ENCODE measurements at regions not wholly inside any gene's neighbourhood (a gene's known extent, or its start where the extent isn't known, plus 50 kb on each side); places are given as distances from the start of the nearest gene placed in this dataset.
"Not testable (repeated sequence)": the region's sequence is repeated elsewhere in the genome, so short reads cannot be mapped to it uniquely, and the experiment has no call there.

DNA sequence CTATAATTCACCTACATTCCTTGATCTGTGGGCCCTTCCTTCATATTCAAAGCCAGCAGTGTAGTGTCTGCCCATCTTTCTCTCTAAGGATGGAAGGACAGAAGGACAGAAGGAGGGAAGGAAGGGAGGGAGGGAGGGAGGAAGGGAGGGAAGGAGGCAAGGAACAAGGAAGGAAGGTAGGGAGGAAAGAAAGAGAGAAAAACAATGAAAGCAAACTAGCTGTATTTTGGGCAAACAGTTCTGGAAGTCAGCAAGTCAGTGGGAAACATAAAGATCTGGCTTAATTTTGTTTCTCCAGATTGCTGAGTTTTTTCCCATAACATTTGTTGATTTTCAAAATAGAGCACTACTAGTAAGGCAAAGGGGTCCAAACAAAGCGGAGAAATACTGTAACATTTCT is 555.2 kb upstream of the EPHA5 start:
- no peak for DNase-seq

DNA sequence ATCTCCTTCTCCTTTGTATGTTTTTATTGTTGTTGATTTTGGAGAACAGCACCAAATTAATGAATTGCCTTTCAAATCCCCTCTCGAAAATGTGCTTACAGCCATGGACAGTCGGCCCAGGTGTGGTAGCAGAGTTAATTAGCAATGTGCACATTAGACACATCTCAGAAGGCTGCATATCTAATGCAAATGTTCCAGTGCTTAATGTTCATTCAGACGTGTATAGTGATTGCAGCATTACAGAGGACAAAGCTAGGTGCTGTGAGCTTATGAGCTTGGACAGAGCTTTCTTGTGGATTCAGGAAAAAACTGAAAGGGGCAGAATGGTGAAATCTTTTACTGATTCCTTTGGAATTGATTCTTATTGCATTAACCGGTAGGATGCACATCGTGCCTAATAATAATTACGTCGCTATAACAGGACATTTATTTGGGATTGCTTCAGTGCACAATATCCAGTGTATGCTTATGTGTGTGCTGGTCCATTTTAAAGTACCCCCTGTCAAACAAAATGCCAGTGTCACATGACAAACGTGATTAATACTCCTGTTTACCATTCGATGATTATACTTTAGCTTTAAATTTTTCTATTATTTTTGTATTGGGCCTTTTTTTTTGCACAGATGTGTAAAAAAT is 552.9 kb upstream of the EPHA5 start:
- no peak for DNase-seq

DNA sequence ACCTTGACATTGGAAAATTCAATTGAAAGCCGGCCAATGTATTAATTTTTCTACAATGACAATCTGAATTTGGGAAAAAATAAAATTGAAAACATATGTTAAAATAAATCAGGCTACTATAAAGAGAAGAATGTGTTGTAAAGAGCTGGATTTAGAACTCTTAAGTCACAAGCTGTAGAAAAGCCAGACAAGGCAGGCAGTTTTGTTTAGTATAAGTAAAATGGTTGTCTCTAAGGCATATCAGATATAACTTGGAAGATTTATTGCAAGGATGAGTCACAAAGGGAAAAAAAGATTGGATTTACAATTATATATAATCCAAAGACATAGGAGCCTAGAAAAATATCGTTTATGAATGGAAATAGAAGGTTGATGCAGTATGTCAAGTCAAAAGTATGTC is 549.1 kb upstream of the EPHA5 start:
- DNase-seq: no peak

DNA sequence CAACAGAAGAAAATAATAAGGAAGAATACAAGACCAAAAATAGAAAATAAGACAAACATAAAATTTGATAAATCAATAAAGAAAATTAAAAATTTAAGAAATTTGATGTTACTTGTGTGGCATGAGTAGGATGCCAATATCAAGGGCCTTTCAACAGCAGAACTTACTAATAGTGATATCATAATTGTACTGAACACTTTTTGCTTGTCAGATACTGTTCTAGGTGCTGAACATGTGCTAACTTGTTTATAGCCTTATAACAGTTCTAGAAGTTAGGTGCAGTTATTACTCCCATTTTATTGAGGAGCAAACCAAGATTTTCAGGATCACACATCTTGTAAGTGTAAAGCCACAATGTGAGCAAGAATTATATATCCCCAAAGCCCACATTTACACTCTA is 546.0 kb upstream of the EPHA5 start:
- DNase-seq: no peak

DNA sequence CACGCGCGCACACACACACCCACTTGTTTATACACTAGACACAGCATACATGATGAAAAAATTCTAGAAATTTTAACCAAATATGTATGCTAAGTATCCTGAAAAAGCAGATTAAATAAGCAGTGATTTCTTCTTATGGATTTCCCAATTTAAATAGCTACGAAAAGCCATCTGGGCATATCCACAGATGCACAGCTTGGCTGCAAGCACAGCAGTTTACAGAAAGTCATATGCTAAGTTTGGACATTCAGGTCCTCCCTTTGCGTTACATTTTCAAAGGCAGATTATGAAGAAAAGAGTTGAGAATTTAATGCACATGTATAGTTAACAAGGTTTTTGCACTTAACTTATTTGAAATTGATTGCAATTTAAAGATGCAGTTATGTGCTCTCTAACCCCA is 542.2 kb upstream of the EPHA5 start:
- no peak for DNase-seq

DNA sequence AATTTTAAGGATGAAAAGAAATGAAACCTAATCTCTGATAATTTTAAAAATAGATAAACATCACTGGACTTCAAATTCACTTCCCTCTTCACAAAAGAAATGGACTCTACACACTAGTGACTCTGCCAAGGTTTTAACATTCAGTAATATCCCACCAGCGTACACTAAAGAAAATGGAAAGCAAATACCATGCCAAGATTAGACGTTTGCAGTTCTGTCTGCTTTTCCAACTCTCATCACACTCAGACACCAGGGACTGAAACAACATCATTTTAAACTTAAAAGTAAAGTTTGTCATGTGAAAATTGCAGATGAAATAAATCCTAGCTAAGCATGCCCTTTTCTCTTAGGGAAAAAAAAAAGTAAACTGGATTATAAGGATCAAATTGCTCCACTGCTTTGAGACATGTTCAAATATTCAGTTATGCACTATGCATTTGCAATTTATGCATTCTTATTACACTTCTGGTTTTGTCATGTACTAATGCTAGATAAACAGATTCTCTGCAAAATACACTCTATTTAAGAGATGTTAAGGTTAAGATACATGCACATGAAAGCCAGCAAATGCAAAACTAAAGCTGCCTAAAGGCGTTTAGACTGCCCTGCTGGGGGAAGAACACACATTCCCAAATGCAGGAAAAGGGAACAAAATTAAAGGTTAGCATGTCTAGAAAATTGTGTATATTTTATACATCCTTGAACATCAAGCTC is 534.4 kb upstream of the EPHA5 start:
- no peak for DNase-seq

- DNase-seq: no peak
Observed at GRCh38 chr4:66202870-66203269, 532.6 kb upstream of the EPHA5 start.

DNA sequence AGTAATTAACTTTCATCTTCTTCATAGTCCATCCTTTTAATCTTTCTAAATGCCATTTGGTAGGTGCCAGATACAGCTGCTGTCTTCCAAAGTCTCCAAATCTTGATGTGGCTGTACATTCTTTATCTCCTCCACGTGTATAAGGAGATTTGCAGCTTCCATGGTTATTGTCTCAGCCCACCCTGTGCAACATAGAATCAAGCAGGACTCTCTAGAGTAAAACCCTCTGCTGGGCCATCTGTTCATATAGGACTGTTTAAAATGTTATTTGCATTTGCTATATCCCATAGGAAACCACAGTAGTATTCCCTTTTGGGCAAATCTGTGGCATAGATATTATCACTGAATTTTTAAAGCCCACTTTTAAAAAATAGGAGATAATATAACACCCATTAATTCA is 527.2 kb upstream of the EPHA5 start:
- no peak for DNase-seq

- no peak for DNase-seq
Observed at GRCh38 chr4:66193487-66193886, 523.2 kb upstream of the EPHA5 start.

DNA sequence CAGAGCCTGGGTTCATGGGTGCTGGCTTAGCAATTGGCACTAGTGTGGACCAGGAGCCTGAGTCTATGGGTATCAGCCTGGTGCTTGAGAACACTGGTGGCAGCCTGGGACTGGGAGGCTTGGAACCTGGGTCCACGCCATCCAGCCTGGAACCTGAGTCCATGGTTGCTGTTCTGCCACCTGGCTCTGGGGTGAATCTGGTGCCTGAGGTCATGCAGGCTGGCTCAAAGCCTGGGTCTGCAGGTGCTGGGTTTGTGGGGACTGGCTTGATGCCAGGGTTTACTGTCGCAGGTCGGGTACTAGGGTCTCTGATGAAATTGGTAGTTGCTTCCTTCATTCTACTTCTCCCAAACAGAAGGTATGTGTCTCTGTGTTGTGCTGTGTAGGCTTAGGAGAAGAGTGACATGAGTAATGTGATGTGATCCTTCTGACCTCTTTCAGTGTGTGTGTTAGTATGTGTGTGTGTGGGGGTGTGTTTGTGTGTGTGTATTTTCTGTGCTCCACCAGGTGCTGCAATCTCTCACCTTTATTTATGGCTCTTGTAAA is 517.0 kb upstream of the EPHA5 start:
- DNase-seq: peak; percentile 56

DNA sequence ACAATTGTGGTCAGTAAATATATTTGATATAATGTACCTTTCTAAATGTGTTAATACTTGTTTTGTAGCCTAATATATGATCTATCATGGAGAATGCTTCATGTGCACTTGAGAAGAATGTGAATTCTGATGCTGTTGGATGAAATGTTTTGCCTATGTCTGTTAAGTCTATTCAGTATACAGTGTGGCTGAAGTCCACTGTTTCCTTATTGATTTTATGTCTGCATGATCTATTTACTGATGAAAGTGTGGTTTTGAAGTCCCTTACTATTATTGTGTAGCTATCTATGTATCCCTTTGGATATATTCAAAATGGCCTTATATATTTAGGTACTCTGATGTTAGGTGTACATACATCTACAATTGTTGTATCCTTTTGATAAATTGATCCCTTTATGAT is 515.8 kb upstream of the EPHA5 start:
- DNase-seq: no peak

DNA sequence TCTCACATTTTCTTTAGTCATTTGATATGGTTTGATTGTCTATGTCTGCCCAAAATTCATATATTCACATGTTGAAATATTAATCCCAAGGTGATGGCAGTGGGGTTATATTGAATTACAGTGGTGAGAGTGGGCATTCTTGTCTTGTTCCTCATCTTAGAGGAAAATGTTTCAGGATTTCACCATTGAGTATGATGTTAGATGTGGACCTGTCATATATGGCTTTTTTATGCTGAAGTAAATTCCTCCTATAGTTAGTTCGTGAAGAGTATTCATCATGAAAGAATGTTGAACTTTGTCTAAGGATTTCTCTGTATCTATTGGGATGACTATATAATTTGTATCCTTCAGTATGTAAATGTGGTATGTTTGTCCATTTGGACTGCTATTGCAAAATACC is 512.3 kb upstream of the EPHA5 start:
- no peak for DNase-seq

DNA sequence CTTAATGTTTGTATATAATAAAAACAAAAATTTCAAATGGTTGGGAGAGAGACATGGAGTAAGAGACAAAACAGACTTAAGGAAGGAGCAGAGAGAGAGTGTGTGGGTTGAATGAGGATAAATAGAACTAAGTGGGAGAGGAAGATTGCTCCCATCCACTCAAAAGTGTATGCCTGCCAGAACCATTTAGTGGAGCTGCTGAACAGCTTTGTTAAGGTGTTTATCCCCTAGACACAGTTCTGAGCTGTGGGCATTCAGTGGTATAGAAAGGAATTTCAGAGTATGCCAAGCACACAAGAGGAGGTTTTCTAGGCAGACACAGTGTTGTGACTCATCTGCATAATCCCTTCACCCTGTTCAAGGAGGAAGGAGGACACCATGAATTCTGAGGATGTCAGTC is 508.6 kb upstream of the EPHA5 start:
- no peak for DNase-seq

- DNase-seq: no peak
Observed at GRCh38 chr4:66169341-66169740, 499.1 kb upstream of the EPHA5 start.

- DNase-seq: no peak
Observed at GRCh38 chr4:66164869-66165268, 494.6 kb upstream of the EPHA5 start.

GRCh38 chr4:66160606-66161005 is 490.3 kb upstream of the EPHA5 start:
- DNase-seq: no peak

DNA sequence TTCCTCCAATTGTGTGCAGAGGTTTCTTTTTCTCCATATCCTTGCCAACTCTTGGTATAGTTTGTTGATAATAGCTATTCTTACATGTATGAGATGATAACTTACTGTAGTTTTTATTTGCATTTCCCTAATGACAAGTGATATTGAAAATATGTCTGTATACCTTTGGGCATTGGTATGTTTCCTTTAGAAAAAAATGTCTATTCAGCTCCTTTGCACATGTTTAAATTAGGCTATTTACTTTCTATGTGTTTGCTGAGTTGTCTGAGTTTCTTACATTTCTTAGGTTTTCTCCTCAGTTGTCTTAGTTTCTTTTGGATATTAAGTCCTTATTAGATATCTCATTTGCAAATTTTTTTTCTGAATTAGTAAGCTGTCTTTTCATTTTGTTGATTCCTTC is 487.3 kb upstream of the EPHA5 start:
- no peak for DNase-seq

DNA sequence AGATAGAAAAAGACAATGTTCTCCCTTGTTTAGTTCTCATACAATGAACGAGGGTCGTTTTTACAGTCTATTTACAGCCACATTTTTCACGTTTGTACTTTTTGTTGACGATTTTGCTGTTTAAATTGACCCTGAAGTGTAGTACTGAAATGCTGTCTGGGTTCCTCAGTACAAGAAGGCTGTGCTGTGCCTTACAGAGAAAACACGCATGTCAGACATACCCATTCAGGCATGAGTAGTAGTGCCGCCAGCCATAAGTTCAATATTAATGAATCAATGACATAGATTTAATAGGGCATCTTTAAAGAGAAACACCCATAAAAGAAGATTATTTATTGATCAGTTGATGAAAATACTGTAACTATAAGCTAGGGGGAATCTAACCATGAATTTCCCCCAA is 459.8 kb upstream of the EPHA5 start:
- DNase-seq: no peak

DNA sequence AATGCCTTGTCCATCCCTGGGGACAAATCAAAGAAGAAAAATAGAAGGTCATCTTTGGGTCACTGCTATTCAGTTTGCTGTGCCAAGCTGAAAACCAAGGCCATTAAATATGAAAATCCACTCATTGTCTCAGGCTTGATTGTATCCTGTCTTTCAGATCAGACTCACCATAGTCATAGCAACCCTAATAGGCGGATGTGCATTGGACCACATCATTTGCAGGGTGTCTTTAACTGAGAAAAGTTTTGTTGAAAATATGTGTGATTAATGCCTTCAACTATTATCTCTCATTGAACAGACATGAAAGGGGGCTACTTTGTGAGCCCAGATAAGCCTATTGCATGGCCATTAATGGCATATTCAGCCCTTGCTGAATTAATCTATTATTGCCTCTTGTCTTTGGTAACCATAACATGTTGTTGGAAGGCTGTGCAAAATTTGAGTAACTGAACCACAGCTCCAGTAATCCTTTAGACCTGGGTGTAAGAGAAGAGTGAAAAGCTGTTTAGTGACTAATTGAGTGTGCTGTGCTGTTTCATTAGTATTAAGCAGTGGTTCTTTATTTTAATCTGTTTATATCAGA is 453.6 kb upstream of the EPHA5 start:
- DNase-seq: no peak

- DNase-seq: no peak
Observed at GRCh38 chr4:66123190-66123589, 452.9 kb upstream of the EPHA5 start.

DNA sequence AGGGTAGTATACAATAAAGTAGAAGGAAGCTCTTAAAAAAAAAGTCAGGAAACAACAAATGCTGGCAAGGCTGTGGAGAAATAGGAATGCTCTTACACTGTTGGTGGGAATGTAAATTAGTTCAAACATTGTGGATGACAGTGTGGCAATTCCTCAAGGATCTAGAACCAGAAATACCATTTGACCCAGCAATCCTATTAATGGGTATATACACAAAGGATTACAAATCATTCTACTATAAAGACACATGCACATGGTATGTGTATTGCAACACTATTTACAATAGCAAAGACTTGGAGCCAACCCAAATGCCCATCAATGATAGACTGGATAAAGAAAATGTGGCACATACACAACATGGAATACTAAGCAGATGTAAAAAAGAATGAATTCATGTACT is 444.9 kb upstream of the EPHA5 start:
- DNase-seq: not testable (repeated sequence)

DNA sequence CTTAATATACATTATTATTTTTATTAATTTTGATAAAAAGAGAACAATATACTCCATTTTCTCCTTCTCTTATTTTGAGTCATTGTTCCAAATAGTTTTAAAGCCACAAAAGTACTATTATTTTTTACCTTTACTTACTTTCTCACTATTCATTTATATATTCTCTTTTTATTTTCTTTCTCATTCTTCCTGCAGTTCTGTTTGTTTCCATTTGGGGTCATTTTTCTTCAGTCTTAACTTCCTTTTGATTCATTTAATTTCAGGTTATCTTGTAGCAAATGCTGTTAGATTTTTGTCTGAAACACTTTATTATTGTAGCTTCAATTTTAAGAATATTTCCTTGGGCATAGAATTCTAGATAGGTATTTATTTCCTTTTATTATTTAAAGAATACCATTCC is 438.6 kb upstream of the EPHA5 start:
- no peak for DNase-seq

DNA sequence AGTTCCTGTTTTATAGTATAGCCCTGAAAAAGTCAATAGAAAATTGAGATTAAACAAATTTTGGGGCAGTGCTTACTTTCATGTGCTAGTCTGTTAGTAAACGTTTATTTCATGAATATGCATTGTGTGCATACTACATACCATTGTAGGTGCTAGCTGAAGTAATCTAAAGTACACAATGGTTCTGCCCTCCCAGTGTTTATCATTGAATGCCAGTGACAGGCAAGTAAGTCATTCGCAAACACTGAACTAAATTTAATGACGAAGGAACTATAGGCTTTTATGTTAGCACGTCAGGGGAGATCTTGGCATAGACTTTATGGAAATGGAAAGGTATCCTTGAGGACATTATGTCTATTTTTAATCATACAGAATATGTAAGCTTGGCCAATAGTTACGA is 426.9 kb upstream of the EPHA5 start:
- DNase-seq: peak; percentile 28

GRCh38 chr4:66095065-66095464 is 424.8 kb upstream of the EPHA5 start:
- DNase-seq: no peak
